NCI-H345 treated with DMSO at 0.1 percent for 48 hours (cell line): ENCODE measurements at regions not wholly inside any gene's neighbourhood (a gene's known extent, or its start where the extent isn't known, plus 50 kb on each side); places are given as distances from the start of the nearest gene placed in this dataset.
"Not testable (repeated sequence)": the region's sequence is repeated elsewhere in the genome, so short reads cannot be mapped to it uniquely, and the experiment has no call there.

Experiments
- DNase-seq: peaks from one replicate; lab custom pipeline; 2025; ENCODE audit not compliant: unreplicated experiment; lab: John Stamatoyannopoulos, UW

DNA sequence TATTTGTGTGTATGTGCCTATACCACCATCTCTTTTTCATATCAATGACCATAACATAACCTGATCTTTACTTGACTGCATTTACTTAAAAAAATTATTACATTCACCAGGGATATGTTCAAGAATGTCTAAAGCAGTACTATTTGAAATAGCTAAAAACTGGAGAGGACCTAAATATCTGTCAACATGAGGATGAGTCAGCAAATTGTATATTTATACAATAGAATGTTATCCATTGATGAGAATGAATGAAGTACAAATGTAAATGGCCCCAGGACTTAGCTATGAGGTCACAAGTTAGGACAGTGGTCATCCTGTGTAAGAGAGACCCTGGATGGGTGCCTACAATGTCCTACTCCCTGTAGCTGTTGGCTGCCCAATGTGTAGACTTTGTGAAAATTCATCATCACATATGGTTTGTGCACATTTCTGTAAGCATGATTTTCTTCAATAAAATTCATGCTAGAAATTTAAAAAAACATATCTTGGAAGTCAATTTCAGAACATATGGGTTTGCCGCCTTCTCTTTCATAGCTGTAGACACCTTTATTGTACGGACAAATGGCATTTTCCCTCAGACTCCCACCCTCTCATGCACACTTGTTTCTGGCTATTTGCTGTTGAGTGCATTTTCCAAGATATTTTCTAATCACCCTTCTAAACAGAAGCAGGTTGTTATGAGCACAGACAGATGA is 202.4 kb downstream of the CDH26 start:
- no peak for DNase-seq

DNA sequence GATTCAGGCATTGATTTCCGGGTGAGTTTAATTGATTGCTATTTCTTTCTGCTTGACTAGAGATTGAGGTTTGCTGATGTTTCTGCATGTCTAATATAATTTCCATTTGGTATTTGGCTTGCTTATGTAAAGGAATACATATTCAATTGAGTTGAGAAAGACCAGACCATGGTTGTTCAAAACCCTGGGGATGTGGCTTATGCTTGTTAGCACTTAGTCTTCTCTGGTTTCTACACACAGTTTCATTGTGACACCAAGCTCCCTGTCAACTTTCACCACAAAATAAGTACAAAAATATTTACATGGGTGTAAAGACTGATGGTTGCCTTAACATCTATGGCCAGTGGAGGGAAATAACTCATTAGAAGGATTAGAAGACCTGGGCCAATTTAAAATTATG is 209.6 kb downstream of the CDH26 start:
- DNase-seq: no peak

DNA sequence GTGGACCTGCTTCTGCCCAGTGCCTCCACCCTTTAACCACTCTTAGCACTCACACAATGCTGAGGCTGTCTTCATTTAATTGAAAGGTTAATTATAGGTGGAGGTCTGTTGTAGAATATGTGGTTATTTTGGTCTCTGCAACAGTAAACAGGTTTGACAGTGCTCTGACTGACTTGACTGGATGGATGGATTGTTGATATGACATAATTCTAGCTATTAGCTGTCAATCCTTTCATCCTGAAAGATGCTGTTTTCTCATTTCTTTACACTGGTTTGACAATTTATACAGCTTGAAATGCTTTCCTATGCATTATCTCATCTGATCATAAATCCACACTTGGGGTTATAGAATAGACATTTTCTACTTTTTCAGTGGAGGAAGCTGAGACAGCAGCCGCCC is 210.7 kb downstream of the CDH26 start:
- no peak for DNase-seq

DNA sequence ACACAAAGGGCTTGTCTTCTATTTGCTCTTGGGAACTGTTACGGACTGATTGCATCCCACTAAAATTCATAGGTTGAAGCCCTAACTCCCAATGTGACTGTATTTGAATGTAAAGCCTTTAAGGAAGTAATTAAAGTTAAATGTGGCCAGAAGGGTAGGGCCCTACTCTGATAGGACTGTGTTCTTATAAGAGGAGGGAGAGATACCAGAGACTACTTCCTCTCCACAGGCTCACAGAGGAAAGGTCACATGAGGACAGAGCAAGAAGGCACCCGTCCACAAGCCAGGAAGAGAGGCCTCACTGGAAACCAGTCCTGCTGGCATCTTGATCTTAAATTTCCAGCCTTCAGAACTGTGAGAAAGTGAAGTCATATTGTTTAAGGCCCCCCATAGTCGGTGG is 211.9 kb downstream of the CDH26 start:
- DNase-seq: no peak

DNA sequence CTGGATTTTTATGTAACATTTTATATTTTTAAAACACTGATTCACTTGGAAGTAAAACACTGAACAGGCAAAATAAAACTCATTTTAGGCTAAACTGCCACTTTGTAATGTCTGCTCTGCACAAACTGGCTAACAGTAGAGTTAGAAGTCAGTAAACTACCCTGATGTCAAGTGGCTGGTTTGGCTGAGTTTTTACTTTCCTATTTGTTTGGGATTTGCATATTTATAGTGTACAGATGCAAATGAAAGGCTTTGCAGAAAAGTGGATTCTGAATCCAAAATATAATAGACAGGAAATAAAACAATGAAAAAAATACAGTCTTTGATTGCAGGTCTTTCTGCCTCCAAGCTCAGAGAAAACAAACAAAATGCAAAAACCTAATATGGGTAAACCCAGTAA is 213.1 kb downstream of the CDH26 start:
- DNase-seq: no peak

DNA sequence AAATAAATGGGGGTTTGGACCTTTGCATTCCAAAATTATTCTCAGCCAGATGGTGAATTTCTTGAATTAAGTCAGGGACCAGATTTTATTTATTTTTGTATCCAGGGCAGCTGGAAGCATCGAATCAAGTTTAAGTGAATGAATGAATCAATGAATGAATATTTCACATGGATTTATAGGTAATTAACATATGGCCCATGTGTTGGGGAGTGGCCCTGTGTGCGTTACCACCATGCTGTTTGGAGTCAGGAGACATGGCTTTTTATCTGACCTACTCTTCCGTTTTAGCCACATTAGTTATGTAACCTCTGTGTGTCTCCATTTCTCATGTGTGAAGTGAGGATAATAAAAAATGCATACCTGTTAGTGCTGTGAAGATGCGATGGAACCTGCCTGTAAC is 213.5 kb downstream of the CDH26 start:
- no peak for DNase-seq

DNA sequence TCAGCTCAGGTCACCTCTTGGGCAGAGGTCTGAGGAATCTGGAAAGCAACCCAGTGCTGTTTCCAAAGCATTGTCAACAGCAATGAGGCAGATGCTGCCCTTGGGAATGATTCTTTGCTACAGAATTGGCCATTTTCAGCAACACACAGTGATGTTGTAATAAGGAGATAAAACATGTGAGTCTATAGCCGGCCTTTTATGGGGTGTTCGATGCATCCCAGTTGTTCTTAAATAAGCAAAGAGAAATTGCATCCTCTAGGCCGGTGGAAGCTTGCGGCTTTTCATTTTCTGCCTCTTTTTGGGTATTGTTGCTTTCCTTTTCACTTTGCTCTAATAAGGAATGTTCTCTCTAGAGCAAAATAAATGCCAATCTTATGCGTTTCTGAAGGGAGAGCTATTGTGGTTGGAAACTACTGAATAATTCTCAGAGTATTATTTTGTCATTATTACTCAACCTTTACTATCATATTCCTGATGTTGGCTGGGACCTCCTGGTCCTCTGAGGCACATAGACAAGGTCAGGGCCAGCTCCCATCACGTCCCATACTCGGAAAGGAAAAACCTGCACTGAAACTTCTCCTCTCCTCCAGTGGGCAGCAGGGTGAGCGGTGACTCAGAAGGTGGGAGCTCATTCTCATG is 214.2 kb downstream of the CDH26 start:
- DNase-seq: no peak

DNA sequence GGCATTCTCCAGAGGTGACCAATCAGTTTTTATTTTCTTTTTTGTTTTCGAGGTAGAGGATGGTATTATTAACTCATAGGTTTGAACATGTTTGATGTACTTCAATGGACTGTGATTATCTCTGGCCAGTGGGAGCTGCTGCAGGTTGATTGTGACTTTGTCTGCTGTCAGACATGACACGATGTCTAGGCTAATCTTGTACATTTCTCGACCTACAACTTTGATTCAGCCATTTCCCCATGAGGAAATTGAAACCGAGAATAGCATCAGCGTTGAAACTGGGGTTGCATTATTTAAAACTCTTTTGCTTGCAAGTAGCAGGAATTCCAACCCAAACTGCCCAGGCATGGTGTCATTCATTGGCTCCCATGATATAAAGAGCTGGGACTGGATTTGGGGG is 218.9 kb downstream of the CDH26 start:
- DNase-seq: no peak

DNA sequence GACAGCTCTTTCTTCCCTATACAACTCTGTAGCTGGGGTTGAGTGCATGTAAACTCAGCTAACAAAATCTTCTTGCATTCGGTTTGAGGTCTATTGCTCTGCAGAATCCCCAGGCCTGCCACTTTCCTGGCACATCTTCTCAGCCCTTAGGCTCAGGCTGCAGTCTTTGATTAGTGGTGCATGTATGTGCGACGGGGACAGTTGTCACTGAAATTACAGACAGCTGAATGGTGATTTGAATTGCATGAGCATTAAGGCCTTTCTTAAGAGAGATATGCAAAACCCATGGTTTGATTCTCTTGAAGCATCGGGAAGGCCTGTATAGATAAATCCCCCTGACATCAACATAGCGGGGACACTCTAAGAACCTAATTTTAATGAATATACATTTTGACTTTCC is 222.8 kb downstream of the CDH26 start:
- no peak for DNase-seq

DNA sequence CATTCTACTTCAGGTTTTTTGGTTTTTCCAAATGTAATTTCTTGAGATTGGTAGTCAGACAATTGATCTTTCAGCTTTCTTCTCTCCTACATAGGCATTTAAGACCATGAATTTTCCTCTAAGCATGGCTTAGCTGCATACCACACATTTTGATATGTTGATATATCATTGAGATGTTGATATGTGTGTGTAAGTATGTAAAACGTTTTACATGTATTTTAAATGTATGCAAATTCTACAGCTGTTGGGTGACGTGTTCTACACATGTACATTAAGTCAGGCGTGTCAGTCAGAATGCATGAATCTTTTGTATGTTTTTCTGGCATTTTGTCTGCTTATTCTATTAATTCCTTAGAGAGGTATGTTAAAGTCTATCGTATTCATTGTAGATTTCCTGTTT is 228.2 kb downstream of the CDH26 start:
- no peak for DNase-seq

DNA sequence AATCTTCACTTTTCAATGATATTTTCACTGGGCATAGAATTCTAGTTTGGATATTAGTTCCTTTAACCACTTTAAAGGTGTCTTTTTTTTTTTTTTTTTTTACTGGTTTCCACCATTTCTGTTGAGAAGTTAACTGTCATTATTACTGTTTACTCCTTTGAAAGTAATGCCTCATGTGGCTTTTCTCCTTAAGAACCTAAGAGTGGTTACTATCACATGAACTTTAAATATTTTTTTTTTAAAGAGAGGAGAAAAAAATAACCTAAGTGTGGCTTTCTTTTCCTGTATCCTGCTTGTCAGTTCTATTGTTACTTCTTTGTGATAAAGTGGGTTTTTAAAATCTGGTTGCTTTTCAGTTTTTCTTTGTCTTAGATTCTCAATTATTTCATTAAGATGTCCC is 229.5 kb downstream of the CDH26 start:
- no peak for DNase-seq

DNA sequence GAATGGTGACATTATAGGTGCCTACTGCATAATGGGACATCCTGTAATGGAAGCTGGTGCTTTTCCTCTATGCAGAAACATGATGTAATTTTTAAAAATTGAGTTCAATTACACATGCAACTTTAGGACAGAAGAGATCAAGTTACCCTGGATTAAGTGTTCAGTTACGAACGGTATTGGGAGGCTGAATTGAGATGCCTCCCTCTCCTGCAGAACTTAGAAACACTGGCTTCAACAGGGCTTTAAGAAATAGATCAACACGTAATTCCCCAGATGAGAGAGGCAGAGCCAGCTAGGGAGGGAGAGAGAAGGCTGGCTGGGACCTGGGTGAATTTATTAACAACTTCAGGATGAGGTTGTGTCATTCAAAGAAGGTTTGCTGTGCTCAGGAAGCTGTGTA is 232.8 kb downstream of the CDH26 start:
- DNase-seq: no peak

DNA sequence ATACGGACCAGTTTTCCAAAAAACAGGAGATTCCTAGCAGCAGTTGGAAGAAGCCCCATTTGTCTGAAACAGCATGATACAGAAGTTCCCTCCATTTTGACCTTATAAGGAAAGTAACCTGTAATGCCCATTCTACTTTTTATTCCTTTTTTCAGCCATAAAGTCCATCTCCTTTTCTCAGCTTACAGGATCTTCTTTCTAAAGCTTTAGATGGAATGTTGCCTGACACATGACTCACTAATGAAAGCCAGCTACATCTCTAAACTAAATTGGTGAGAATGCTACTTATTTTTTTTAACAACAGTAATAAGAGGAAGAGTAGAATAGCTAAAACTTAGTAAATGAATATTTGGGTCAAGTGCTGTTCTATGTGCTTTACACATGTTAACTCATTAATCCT is 234.1 kb downstream of the CDH26 start:
- DNase-seq: no peak

DNA sequence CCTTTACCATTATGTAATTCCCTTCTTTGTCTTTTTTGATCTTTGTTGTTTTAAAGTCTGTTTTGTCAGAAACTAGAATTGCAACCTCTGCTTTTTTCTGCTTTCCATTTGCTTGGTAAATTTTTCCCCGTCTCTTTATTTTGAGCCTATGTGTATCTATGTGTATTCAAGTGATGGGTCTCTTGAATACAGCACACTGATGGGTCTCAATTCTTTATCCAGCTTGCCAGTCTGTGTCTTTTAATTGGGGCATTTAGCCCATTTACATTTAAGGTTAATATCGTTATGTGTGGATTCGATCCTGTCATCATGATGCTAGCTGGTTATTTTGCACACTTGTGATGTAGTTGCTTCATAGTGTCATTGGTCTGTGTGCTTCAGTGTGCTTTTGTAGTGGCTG is 240.9 kb downstream of the CDH26 start:
- DNase-seq: not testable (repeated sequence)

DNA sequence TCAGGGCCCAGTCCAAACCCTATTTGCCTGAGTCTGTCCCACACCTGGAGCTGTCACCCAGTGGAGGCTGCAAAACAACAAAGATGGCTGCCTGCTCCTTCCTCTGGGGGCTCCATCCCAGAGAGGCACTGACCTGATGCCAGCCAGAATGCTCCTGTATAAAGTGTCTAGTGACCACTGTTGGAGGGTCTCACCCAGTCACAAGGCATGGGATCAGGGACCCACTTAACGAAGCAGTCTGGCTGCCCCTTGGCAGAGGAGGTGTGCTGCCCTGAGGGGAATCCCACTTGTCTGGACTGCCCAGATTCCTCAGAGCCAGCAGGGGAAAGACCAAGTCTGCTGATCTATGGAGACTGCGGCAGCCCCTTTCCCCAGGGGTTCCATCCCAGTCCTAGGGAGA is 241.6 kb downstream of the CDH26 start:
- DNase-seq: no peak

DNA sequence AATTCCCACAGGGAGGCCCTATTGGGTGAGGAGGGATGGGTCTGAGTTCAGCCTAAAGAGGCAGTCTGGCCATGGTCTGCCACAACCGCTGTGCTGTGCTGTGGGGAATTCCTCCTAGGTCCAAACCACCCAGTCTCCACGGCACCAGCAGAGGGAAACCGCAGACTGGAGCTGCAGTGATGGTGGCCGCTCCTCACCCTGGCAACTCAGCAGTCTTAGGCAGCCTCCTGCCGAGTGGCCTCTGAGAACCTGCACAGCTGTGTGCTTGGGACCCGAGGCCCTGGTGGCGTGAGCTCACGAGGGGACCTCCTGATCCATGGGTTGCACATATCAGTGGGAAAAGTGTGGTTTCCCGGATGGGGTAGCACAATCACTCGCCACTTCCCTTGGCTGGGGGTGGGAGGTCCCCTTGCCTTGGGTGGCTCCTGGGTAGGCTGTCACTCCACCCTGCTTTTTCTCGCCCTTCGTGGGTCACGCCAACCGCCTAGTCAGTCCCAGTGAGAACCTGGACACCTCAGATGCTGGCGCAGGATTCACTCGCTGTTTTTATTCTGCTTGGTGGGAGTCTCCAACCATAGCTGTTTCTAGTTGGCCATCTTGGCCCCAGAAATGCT is 242.2 kb downstream of the CDH26 start:
- DNase-seq: no peak

DNA sequence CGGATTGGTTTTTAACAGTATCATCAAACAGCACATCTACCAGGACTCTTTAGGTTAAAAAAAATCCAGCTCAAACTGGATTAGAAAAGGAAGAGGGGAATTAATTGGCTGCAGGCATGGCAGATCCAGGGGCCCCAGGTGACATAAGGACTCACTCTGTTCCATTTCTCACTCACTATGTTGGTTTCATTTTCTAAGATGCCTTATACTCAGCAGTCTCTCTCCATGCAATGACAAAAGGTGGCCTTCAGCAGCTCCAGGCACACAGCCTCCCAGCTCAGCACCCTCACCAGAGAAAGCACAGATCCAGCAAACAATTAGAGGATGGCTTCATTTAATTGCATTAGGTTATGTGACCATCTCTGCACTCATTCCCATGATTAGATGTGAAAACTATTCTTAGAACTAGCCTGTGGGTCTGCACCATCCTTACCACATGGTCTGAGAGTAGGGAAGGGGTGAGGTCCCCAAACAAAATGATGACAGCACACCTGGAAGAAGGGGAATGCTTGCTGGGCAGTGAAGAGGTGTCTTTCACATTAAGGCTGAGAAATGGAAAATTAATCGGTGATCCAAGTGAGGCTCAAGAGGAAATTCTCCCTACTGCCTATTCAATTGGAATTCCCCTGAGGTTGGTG is 243.1 kb downstream of the CDH26 start:
- DNase-seq: no peak

DNA sequence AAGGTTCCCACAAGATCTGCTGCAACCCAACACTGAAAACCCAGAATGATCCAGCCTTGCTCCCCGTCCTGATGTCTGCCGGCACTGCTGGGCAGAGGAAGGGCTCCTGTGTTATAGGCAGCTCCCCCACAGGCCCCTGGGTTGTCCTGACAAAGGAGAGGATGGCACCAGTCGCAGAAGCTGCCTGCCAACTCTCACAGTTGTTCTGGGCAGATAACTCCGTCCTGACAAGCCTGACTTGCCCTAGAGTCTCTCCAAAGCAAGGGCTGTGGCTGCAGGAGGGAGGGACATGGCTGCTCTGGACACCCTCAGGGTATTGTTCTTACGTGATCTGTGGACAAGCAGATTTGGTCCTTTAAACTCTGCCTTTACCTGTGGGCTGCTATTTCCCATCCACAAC is 243.8 kb downstream of the CDH26 start:
- DNase-seq: no peak

DNA sequence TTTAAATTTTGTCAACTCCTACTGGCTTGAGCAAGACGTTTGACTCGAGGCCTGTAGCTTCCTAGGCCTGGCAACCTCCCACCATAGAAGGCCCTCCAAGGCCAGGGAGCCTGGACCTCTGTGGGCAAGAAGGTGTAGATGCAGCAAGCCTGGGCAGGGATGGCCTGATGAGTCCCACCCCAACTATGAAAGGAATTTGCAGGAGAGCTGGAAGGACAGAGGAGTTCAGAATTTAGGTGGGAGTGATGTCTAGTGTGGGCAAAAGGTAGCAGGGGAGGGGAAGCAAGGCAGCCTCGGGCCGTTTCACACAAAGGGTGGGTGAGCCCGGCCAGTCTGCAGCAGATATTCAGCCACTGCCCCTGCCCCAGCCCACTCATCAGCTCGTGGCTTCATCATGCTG is 245.2 kb downstream of the CDH26 start:
- no peak for DNase-seq

DNA sequence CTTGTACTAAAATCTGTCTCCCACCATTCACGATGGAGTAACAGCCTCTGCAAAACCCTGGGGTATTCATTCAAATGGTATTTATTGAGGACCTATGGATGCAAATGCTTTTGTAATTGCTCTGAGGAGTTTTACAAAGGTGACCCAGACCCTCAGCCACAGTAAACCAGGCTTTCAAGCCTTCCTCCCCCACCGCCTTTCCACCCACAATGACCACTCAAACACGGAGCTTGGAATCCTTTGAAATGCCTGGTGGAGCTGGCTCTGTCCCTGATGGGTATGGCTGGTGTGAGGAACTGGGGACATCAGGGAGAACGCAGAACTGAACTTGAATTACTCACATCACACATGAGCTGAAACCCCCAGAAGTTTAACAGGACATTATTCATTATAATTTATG is 246.4 kb downstream of the CDH26 start:
- no peak for DNase-seq

DNA sequence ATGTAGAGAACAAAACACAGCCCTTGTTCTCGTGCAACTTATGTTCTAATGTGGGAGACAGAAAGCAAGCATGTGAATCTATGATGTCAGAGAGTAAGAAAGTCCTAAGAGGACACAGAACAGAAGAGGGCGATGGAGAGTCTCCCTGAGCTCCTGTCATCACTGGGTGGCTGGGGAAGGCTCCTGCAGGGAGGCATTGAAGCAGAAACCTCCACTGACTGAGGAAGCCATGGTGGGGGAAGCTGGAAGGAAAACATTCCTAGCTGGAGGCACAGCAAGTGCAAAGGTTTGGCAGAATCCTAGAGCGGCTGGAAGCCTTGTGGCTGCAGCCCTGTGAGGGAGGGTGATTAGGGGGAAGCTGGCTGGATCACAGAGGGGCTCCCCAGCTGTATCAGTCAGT is 248.0 kb downstream of the CDH26 start:
- no peak for DNase-seq

DNA sequence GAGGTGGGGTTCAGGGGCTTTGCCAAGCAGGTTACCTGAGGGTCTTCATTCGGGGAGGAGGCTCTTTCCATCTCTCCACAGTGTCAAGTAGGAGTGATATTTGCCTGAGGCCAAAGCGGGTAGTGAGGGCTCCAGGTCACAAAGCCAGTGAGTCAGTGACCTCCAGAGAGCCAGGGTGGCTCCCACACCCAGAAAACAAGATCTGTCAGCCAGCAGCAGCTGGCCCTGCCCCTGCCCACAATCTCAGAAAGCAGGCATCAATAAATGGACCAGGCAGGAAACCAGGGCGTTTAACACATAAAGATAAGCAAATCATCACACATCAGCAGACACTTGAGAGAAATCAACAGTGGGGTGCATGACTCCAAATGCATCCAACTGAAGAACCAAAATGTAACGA is 250.8 kb downstream of the CDH26 start:
- DNase-seq: no peak
